ENCODE measurements at regions not wholly inside any gene's neighbourhood (a gene's known extent, or its start where the extent isn't known, plus 50 kb on each side); places are given as distances from the start of the nearest gene placed in this dataset.
"Not testable (repeated sequence)": the region's sequence is repeated elsewhere in the genome, so short reads cannot be mapped to it uniquely, and the experiment has no call there.

DNA sequence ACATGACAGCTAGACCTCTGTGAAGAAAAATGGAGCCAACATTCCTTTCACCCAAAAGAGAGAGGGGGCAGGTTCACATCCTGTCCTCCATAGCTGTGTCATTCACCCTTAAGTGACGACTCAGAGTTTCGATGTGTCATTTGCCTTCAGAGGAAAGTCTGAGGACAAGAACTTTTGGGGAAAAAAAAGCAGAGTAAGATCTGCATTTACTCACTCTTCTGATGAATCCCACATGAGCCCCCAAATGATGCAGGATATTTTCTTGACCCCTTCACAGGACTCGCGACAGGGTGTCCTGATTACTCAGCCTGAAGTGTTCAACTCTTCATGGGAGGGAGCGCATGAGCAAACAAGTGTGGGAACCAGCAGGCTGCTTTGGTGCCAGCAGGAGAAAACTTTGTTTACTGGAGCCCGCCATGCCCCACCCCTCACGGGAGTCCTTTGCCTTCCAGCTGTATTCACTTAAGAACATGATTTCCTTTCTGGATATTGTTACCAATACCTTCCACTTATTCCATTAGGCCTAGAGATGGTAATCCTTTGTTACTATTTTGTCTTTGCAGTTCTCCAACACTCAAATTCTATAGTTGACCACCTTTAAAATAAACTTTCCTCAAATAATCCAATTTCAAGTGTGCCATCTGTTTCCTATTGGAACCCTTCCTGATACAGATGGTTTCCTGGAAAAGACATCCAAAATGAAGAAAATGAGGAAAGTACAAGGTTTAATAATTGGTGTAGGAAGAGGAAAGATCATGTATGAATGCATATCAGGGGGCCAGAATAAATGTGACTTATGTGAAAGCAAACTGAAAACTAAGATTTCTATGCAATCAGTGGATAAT lies 729.8 kb downstream of the FAM181B start:
- no peak for DNase-seq (ENCODE audit: low read depth, low spot score)
- H3K27ac ChIP-seq = peak overlapping the region; percentile 60

DNA sequence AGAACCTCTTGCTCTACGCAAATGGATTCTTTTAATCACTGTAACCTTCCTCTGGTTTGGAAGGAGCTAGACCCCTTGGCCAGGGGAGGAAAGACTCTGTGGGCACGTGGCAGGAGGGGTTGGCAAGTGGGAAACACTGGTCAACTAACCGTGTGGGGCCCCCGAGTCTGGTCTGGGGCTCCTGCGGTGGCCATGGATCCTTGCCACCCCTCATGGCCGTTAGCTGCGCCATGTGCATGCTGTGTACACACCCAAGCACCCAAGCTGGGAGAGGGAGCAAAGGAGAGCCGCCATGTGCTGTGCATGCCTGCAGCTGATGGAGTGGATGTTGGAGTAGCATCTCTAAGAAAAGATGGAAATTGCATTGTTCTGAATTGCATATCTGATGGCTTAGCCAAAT lies 730.6 kb downstream of the FAM181B start:
- H3K27ac ChIP-seq = peak overlapping the region; percentile 60
- no peak for DNase-seq (ENCODE audit: low read depth, low spot score)

GRCh38 chr11:81995889-81996288 lies 737.8 kb downstream of the FAM181B start:
- no peak for DNase-seq (ENCODE audit: low read depth, low spot score)
- no peak overlapping the region for H3K27ac ChIP-seq

DNA sequence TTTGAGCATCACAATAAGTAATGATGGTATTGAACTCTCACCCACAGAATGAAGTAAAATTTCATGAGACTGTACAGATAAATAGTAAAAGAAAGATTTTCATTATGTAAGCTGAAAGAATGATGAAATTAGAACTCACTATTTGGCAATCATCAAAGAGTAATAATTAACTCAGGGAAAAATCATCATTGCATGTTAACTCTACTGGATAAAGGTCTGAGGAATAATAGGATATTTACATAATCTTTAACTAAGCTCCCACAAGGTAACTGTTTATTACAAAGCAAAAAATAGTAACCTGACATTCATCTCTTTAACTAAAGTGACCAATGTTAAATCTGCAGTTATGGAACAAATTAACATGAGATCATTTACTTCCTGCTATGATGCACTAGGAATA lies 739.9 kb downstream of the FAM181B start:
- no peak overlapping the region for H3K27ac ChIP-seq
- no peak for DNase-seq (ENCODE audit: low read depth, low spot score)

- no peak overlapping the region for H3K27ac ChIP-seq
- no peak for DNase-seq (ENCODE audit: low read depth, low spot score)
Measured at GRCh38 chr11:81990659-81991443, 742.8 kb downstream of the FAM181B start.

- H3K27ac ChIP-seq = peak overlapping the region; percentile 33
- DNase-seq (ENCODE audit: low read depth, low spot score) = peak; percentile 64
Measured at GRCh38 chr11:81989093-81989492, 744.6 kb downstream of the FAM181B start.

DNA sequence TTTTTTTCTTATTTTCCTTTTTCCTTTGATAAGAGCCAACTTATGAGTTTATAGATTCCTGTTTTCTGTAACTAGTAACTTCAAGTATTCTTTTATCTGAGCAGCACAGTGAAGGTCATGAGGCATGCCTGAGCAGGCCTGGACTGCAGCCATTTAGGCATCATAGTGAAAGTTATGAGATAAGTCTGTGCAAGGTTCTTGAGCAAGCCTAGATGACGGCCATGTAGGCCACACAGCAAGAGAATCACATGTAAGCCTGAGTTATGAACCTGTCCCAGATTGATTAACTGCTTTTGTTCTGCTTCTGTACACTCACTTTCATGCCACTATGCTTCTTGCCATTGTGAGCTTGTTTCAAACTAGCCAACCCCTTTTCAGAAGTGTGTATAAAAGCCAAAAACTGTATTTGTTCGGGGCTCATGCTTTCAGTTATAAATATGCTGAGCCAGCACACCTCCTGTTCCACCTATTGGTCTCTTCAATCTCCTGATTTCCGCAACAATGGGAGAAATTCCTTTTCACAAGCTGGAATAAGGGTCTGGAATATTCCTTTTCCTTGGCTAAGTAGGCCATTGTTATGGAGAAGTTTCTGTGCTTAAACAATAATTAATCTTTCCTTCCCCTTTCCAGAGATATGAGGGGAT lies 745.7 kb downstream of the FAM181B start:
- peak; percentile 93 for DNase-seq (ENCODE audit: low read depth, low spot score)
- peak overlapping the region; percentile 33 for H3K27ac ChIP-seq

DNA sequence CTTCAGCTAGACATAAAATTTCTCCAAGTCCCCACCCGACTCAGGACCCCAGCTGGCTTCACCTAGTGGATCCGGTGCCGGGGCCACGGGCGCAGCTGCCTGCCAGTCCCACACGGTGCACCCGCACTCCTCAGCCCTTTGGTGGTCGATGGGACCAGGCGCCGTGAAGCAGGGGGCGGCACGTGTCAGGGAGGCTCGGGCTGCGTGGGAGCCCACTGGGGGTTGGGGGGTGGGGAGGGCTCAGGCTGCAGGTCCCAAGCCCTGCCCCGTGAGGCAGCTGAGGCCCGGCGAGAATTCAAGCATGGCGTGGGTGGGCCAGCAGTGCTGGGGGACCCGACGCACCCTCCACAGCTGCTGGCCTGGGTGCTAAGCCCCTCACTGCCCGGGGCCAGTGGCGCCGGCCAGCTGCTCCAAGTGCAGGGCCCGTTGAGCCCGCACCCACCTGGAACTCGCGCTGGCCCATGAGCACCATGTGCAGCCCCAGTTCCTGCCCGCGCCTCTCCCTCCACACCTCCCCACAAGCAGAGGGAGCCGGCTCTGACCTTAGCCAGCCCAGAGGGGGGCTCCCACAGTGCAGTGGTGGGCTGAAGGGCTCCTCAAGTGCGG lies 747.0 kb downstream of the FAM181B start:
- H3K27ac ChIP-seq = no peak overlapping the region
- no peak for DNase-seq (ENCODE audit: low read depth, low spot score)

- DNase-seq (ENCODE audit: low read depth, low spot score) = no peak
- H3K27ac ChIP-seq = no peak overlapping the region
Measured at GRCh38 chr11:81979448-81979847, 754.2 kb downstream of the FAM181B start.

DNA sequence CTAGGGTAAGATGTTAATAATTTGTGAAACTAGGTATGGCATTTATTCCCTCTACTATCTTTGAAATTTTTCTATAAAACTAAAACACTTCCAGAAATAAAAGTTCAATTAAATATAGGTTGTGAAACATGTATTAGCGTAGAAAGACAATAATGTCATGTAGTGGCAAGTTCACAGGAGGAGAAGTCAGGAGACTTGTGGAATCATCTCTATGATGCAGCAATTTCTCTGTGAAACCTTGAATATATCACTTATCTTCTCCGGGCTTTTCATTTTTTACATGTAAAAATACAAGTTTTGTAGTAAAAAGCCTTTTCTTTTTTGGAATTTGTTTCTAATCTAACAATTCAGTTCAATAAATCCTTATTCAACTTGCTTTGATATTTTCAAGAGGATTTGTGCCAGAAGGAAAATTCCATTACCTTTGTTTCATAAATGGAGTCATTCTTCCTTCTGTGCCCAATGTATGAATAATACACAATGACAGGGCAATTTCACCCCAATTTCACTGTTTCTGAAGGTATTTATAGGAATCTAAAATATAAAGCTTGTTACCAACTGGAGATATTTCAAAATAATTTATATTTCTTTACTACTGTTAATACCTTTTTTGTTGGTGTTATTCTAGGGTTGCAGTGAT lies 758.3 kb downstream of the FAM181B start:
- no peak for DNase-seq (ENCODE audit: low read depth, low spot score)
- peak overlapping the region; percentile 71 for H3K27ac ChIP-seq

- DNase-seq (ENCODE audit: low read depth, low spot score) = no peak
- no peak overlapping the region for H3K27ac ChIP-seq
Measured at GRCh38 chr11:81970886-81971285, 762.8 kb downstream of the FAM181B start.

- no peak for DNase-seq (ENCODE audit: low read depth, low spot score)
- H3K27ac ChIP-seq = no peak overlapping the region
Measured at GRCh38 chr11:81967242-81967641, 766.4 kb downstream of the FAM181B start.

- H3K27ac ChIP-seq = no peak overlapping the region
- no peak for DNase-seq (ENCODE audit: low read depth, low spot score)
Measured at GRCh38 chr11:81966340-81966739, 767.3 kb downstream of the FAM181B start.

- H3K27ac ChIP-seq = no peak overlapping the region
- no peak for DNase-seq (ENCODE audit: low read depth, low spot score)
Measured at GRCh38 chr11:81963018-81963417, 770.6 kb downstream of the FAM181B start.

DNA sequence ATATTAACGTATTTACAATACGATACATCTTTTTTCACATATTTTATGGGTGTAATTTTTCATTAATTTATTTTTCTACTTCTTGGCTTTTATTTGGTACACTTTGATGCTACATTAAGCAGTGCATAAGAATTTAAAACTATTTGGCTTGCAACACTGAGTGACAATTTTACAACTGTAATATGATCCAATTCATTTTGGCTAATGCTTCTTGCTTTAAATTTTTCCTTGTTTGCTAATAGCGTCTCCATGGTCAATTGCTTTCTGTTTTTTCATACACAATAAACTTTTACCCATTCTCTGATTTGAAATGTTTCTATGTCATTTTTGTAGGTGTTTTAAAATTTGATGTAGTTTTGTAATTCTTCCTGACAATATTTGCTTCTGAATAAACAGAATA lies 773.2 kb downstream of the FAM181B start:
- H3K27ac ChIP-seq = no peak overlapping the region
- DNase-seq (ENCODE audit: low read depth, low spot score) = no peak

GRCh38 chr11:81959341-81959740 lies 774.3 kb downstream of the FAM181B start:
- H3K27ac ChIP-seq = no peak overlapping the region

DNA sequence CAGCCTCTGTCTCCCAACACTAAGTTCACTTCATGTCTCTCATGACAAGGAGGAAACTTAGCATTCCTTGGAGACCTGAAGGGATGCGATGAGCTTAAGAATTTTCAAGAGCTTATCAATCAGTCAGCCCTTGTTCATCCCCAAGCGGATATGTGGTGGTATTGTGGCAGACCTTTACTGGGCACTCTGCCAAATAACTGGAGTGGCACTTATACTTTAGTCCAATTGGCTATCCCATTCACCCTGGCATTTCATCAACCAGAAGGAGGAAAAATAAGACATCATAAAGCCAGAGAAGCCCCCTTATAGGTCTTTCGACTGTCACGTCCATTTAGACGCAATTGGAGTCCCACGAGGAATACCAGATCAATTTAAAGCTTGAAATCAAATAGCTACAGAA lies 779.4 kb downstream of the FAM181B start:
- H3K27ac ChIP-seq; DNase-seq (ENCODE audit: low read depth, low spot score): not testable (repeated sequence)

More at GRCh38 chr11:81959341-81959740, 774.3 kb downstream of the FAM181B start:
- no peak for DNase-seq (ENCODE audit: low read depth, low spot score)

DNA sequence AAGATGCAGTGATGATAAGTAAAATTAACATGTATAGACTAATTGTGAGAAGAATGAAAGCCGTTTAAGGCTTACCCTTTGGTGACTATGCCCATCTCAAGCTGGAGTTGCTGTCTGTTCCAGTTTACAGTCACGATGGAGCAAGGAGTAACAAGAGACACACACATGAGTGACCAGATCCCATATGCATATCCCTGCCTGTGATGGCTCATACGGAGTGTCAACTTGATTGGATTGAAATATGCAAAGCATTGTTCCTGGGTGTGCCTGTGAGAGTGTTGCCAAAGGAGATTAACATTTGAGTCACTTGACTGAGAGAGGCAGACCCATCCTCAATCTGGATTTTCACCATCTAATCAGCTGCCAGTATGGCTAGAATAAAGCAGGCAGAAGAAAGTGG lies 786.8 kb downstream of the FAM181B start:
- H3K27ac ChIP-seq = no peak overlapping the region
- no peak for DNase-seq (ENCODE audit: low read depth, low spot score)

DNA sequence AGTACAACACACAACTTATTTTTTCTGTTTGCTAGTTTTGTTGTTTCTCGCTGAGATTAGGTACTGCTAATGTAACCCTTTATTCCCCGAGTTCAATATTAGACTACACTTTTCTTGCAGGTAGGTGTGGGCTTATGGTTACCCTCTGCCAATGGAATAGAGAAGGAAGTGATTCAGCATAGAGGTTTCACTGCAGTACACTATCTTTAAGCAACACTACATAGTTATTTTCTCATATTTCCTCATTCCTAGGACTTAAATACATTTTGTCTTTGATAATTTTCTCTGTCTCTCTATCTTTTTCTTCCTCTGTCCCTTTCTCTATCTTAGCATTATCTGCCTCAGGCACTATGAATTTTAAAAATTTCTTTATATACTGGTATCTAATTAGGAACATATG lies 791.0 kb downstream of the FAM181B start:
- H3K27ac ChIP-seq = no peak overlapping the region
- no peak for DNase-seq (ENCODE audit: low read depth, low spot score)

GRCh38 chr11:81941998-81942397 lies 791.7 kb downstream of the FAM181B start:
- no peak for DNase-seq (ENCODE audit: low read depth, low spot score)
- H3K27ac ChIP-seq = no peak overlapping the region
